ENCODE measurements at regions not wholly inside any gene's neighbourhood (a gene's known extent, or its start where the extent isn't known, plus 50 kb on each side); places are given as distances from the start of the nearest gene placed in this dataset.

- peaks cover 4% of the 10 kb centered on the region; the same call in 1 of the 2 replicates for H3K27me3 ChIP-seq (ENCODE audit: insufficient read depth, low read length)
- H3K36me3 ChIP-seq (ENCODE audit: insufficient read depth, low read depth, low read length): no peaks in the 10 kb centered on the region
- no peaks in the 10 kb centered on the region for H3K9me3 ChIP-seq (ENCODE audit: insufficient read depth, low read depth, low read length)
- H3K27ac ChIP-seq (ENCODE audit: low read length): no peak overlapping the region
- H3K4me1 ChIP-seq (ENCODE audit: insufficient read depth, low read length): no peaks in the 10 kb centered on the region
- no peak overlapping the region for H3K4me3 ChIP-seq (ENCODE audit: low read length)
- H3K9ac ChIP-seq (ENCODE audit: low read depth, low read length): no peak overlapping the region
Measured at GRCh38 chr6:40312213-40313015, 274.8 kb downstream of the LRFN2 start.

GRCh38 chr6:40308533-40309306, 278.4 kb downstream of the LRFN2 start:
- Histone ChIP-seq H3K36me3 (ENCODE audit: insufficient read depth, low read depth, low read length) (no peaks in the 10 kb centered on the region), H3K4me1 (ENCODE audit: insufficient read depth, low read length) (no peaks in the 10 kb centered on the region), H3K9me3 (ENCODE audit: insufficient read depth, low read depth, low read length) (no peaks in the 10 kb centered on the region), H3K27me3 (ENCODE audit: insufficient read depth, low read length) (peaks cover 4% of the 10 kb centered on the region; the same call in 1 of the 2 replicates), H3K4me3 (ENCODE audit: low read length) (no peak overlapping the region), H3K9ac (ENCODE audit: low read depth, low read length) (no peak overlapping the region), H3K27ac (ENCODE audit: low read length) (no peak overlapping the region)

GRCh38 chr6:40307712-40308111, 279.5 kb downstream of the LRFN2 start:
- Histone ChIP-seq H3K4me1 (ENCODE audit: insufficient read depth, low read length) (no peaks in the 10 kb centered on the region), H3K4me3 (ENCODE audit: low read length) (no peak overlapping the region), H3K9ac (ENCODE audit: low read depth, low read length) (no peak overlapping the region), H3K27me3 (ENCODE audit: insufficient read depth, low read length) (peaks cover 4% of the 10 kb centered on the region; the same call in 1 of the 2 replicates), H3K9me3 (ENCODE audit: insufficient read depth, low read depth, low read length) (no peaks in the 10 kb centered on the region), H3K36me3 (ENCODE audit: insufficient read depth, low read depth, low read length) (no peaks in the 10 kb centered on the region), H3K27ac (ENCODE audit: low read length) (no peak overlapping the region)

DNA sequence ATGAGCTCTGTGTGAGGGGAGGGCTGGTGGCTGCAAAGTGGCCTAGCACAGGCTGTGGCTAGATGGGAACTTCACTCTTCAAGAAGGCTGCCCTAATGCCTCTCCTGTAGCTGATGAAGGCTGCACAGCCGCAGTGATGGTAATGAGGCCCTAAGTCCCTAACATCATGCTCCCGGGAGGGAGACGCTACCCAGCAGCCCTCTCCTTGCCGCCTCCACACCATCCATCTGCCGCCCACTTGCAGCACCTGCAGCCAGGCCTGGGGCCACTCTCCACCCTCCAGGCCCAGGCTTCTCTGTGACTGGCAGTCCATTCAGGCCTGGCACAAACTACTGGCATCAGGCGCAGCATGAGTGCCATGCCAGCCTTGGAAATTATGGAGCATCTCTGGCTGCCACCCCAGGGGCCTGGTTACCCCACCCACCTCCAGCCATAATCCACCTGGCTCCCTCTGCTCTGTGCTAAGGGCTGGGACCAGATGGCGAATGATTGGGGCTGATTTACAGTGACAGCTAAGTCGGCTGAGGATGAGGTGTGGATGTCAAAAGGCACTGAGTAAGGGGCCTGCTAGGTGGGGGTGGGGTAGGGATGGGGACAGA, 284.2 kb downstream of the LRFN2 start:
- Histone ChIP-seq H3K9me3 (ENCODE audit: insufficient read depth, low read depth, low read length) (no peaks in the 10 kb centered on the region), H3K9ac (ENCODE audit: low read depth, low read length) (no peak overlapping the region), H3K36me3 (ENCODE audit: insufficient read depth, low read depth, low read length) (no peaks in the 10 kb centered on the region), H3K27me3 (ENCODE audit: insufficient read depth, low read length) (peaks cover 3% of the 10 kb centered on the region; the same call in 1 of the 2 replicates), H3K4me1 (ENCODE audit: insufficient read depth, low read length) (no peaks in the 10 kb centered on the region), H3K27ac (ENCODE audit: low read length) (no peak overlapping the region), H3K4me3 (ENCODE audit: low read length) (no peak overlapping the region)

- H3K36me3 ChIP-seq (ENCODE audit: insufficient read depth, low read depth, low read length): no peaks in the 10 kb centered on the region
- no peaks in the 10 kb centered on the region for H3K27me3 ChIP-seq (ENCODE audit: insufficient read depth, low read length)
- H3K9ac ChIP-seq (ENCODE audit: low read depth, low read length): no peak overlapping the region
- no peak overlapping the region for H3K27ac ChIP-seq (ENCODE audit: low read length)
- no peak overlapping the region for H3K4me3 ChIP-seq (ENCODE audit: low read length)
- H3K9me3 ChIP-seq (ENCODE audit: insufficient read depth, low read depth, low read length): no peaks in the 10 kb centered on the region
- no peaks in the 10 kb centered on the region for H3K4me1 ChIP-seq (ENCODE audit: insufficient read depth, low read length)
Measured at GRCh38 chr6:40299681-40300080, 287.5 kb downstream of the LRFN2 start.

DNA sequence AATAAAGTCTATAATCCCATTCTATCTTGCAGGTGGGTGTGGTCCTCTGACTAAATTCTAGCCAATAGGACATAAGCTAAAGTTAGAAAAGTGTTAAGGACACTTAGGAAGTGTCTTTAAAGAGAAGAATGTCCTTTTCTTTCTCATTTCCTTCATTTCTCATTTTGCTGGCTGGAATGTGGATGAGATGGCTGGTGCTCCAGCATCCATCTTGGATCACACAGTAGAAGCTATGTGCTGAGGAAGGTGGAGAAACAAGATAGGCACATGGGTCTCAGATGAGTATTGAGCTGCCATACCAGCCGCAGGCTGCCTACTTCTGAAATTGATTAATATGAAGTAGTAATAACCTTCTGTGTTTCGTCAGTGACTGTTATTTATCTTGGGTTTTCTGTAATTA, 289.0 kb downstream of the LRFN2 start:
- no peaks in the 10 kb centered on the region for H3K27me3 ChIP-seq (ENCODE audit: insufficient read depth, low read length)

DNA sequence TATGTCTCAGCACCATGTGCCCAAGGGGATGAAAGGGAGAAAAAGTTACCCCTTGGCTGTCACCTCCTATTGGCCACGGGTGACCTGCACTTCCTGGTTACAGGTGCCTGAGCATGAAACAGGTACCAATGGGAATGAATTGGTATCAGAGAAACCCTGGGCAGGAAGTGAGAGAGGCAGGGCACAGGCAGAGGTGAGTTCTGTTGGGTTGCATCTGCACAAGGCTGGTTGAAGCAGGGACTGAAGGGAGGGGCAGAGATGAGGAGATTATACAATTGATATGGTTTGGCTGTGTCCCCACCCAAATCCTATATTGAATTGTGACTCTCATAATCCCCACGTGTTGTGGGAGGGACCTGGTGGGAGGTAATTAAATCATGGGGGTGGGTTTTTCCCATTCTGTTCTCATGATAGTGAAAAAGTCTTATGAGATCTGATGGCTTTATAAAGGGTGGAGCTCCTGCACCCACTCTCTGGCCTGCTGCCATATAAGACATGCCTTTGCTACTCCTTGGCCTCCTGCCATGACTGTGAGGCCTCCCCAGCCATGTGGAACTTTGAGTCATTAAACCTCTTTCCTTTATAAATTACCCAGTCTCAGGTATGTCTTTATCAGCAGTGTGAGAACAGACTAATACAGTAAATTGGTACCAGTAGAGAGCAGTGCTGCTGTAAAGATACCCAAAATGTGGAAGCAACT, 291.8 kb downstream of the LRFN2 start:
- Histone ChIP-seq H3K27ac (ENCODE audit: low read length) (no peak overlapping the region), H3K9me3 (ENCODE audit: insufficient read depth, low read depth, low read length) (no peaks in the 10 kb centered on the region), H3K27me3 (ENCODE audit: insufficient read depth, low read length) (no peaks in the 10 kb centered on the region), H3K9ac (ENCODE audit: low read depth, low read length) (no peak overlapping the region), H3K36me3 (ENCODE audit: insufficient read depth, low read depth, low read length) (no peaks in the 10 kb centered on the region), H3K4me1 (ENCODE audit: insufficient read depth, low read length) (peaks cover 8% of the 10 kb centered on the region; the same call in 1 of the 2 replicates), H3K4me3 (ENCODE audit: low read length) (no peak overlapping the region)

More for the DNA sequence above, 289.0 kb downstream of the LRFN2 start:
- Histone ChIP-seq H3K4me3 (ENCODE audit: low read length) (no peak overlapping the region), H3K9ac (ENCODE audit: low read depth, low read length) (no peak overlapping the region), H3K27ac (ENCODE audit: low read length) (no peak overlapping the region), H3K4me1 (ENCODE audit: insufficient read depth, low read length) (peaks cover 6% of the 10 kb centered on the region; the same call in 1 of the 2 replicates), H3K36me3 (ENCODE audit: insufficient read depth, low read depth, low read length) (no peaks in the 10 kb centered on the region), H3K9me3 (ENCODE audit: insufficient read depth, low read depth, low read length) (no peaks in the 10 kb centered on the region)

- H3K27me3 ChIP-seq (ENCODE audit: insufficient read depth, low read length): no peaks in the 10 kb centered on the region
- no peak overlapping the region for H3K4me3 ChIP-seq (ENCODE audit: low read length)
- peaks cover 18% of the 10 kb centered on the region for H3K4me1 ChIP-seq (ENCODE audit: insufficient read depth, low read length)
- no peak overlapping the region for H3K9ac ChIP-seq (ENCODE audit: low read depth, low read length)
- no peaks in the 10 kb centered on the region for H3K36me3 ChIP-seq (ENCODE audit: insufficient read depth, low read depth, low read length)
- no peaks in the 10 kb centered on the region for H3K9me3 ChIP-seq (ENCODE audit: insufficient read depth, low read depth, low read length)
- H3K27ac ChIP-seq (ENCODE audit: low read length): no peak overlapping the region
Measured at GRCh38 chr6:40293460-40294185, 293.5 kb downstream of the LRFN2 start.

DNA sequence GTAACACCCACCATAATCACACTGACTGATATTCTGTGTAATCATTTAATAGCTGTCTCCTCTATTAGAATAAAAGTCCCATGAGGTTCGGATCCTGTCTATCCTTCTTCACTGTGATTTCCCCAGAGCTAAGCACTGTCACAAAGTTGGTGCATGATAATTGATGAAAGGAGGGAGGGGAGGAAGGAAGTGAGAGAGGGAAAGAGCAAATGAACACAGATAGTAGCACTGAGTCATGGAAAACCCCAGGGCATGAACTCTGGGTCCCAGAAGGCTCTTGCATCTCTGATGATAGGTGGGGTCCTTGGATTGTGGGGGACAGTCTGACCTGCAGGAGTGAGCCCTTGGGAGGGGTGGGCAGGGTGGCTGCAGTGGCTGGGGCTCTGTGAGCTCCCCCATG, 294.1 kb downstream of the LRFN2 start:
- Histone ChIP-seq H3K36me3 (ENCODE audit: insufficient read depth, low read depth, low read length) (no peaks in the 10 kb centered on the region), H3K27ac (ENCODE audit: low read length) (no peak overlapping the region), H3K9me3 (ENCODE audit: insufficient read depth, low read depth, low read length) (no peaks in the 10 kb centered on the region), H3K9ac (ENCODE audit: low read depth, low read length) (no peak overlapping the region), H3K4me3 (ENCODE audit: low read length) (no peak overlapping the region), H3K4me1 (ENCODE audit: insufficient read depth, low read length) (peaks cover 23% of the 10 kb centered on the region), H3K27me3 (ENCODE audit: insufficient read depth, low read length) (no peaks in the 10 kb centered on the region)

- H3K27me3 ChIP-seq (ENCODE audit: insufficient read depth, low read length): no peaks in the 10 kb centered on the region
Measured at GRCh38 chr6:40290816-40291215, 296.3 kb downstream of the LRFN2 start.

GRCh38 chr6:40288919-40289318, 298.2 kb downstream of the LRFN2 start:
- Histone ChIP-seq H3K4me3 (ENCODE audit: low read length) (peak overlapping the region; percentile 16; the same call in 1 of the 2 replicates), H3K27ac (ENCODE audit: low read length) (peak overlapping the region; percentile 49), H3K9ac (ENCODE audit: low read depth, low read length) (peak overlapping the region; percentile 29; the same call in 1 of the 2 replicates), H3K27me3 (ENCODE audit: insufficient read depth, low read length) (no peaks in the 10 kb centered on the region), H3K36me3 (ENCODE audit: insufficient read depth, low read depth, low read length) (no peaks in the 10 kb centered on the region), H3K9me3 (ENCODE audit: insufficient read depth, low read depth, low read length) (no peaks in the 10 kb centered on the region), H3K4me1 (ENCODE audit: insufficient read depth, low read length) (peaks cover 49% of the 10 kb centered on the region)

More at GRCh38 chr6:40290816-40291215, 296.3 kb downstream of the LRFN2 start:
- Histone ChIP-seq H3K4me3 (ENCODE audit: low read length) (no peak overlapping the region), H3K9ac (ENCODE audit: low read depth, low read length) (no peak overlapping the region), H3K27ac (ENCODE audit: low read length) (no peak overlapping the region), H3K9me3 (ENCODE audit: insufficient read depth, low read depth, low read length) (no peaks in the 10 kb centered on the region), H3K4me1 (ENCODE audit: insufficient read depth, low read length) (peaks cover 40% of the 10 kb centered on the region), H3K36me3 (ENCODE audit: insufficient read depth, low read depth, low read length) (no peaks in the 10 kb centered on the region)
